ENCODE measurements at regions not wholly inside any gene's neighbourhood (a gene's known extent, or its start where the extent isn't known, plus 50 kb on each side); places are given as distances from the start of the nearest gene placed in this dataset.

GRCh38 chr5:130386155-130386554 is 481.9 kb downstream of the CHSY3 start:
- TF ChIP-seq CTCF (IDR thresholded peaks at IDR 0.05): no peak
- no peak for TF ChIP-seq POLR2A (IDR thresholded peaks at IDR 0.05)

Measured in uterus (tissue), 2 donors.